SK-N-MC (cell line): ENCODE measurements at regions not wholly inside any gene's neighbourhood (a gene's known extent, or its start where the extent isn't known, plus 50 kb on each side); places are given as distances from the start of the nearest gene placed in this dataset.
"Not testable (repeated sequence)": the region's sequence is repeated elsewhere in the genome, so short reads cannot be mapped to it uniquely, and the experiment has no call there.

Experiments
- DNase-seq: peaks from one replicate; pipeline ENCODE4 v3.0.0-alpha.2; 2011; ENCODE audit warnings: low read depth, low spot score
- H3K27ac ChIP-seq: fragments of 200-600 bp; sonication (generic); 2 replicates; pipeline ENCODE4 v1.5.1; 2016; ENCODE audit warnings: mixed run types
- H3K36me3 ChIP-seq: fragments of 200-600 bp; sonication (generic); 2 replicates; pipeline ENCODE4 v1.6.1; 2017; ENCODE audit warnings: antibody characterized with exemption, low read length, mixed read lengths; ENCODE audit not compliant: insufficient read depth
- H3K4me3 ChIP-seq: fragments of 200-600 bp; sonication (generic); 2 replicates; pipeline ENCODE4 v1.5.1; 2016
- H3K9ac ChIP-seq: fragments of 200-600 bp; sonication (generic); 2 replicates; pipeline ENCODE4 v1.8.0; 2017; ENCODE audit warnings: mixed run types, mixed read lengths; ENCODE audit not compliant: insufficient read length
- H3K9me3 ChIP-seq: fragments of 200-600 bp; sonication (generic); 2 replicates; pipeline ENCODE4 v1.6.1; 2017; ENCODE audit warnings: low read depth, mild to moderate bottlenecking, antibody characterized with exemption, low read length, moderate library complexity, mixed read lengths
- EZH2 ChIP-seq: fragments of 200-600 bp; sonication (generic); IDR thresholded peaks from one replicate; pipeline ENCODE4 v1.6.1; 2017; ENCODE audit warnings: antibody characterized with exemption
- FOXP2 ChIP-seq: optimal IDR thresholded peaks from 2 replicates; pipeline ENCODE3; 2011; ENCODE audit warnings: mild to moderate bottlenecking, moderate library complexity; ENCODE audit not compliant: insufficient read depth; ENCODE audit errors: extremely low read length, control extremely low read depth
- POLR2AphosphoS5 ChIP-seq: IDR thresholded peaks from 2 replicates; pipeline ENCODE4 v1.6.1; 2012; ENCODE audit warnings: mild to moderate bottlenecking, low read depth, low read length, borderline replicate concordance

- H3K27ac ChIP-seq: no peak overlapping the region
- TF ChIP-seq POLR2AphosphoS5 (no peak), FOXP2 (no peak), EZH2 (no peak)
- no peak overlapping the region for H3K4me3 ChIP-seq
- no peaks in the 10 kb centered on the region for H3K9me3 ChIP-seq
- no peaks in the 10 kb centered on the region for H3K36me3 ChIP-seq
- DNase-seq: no peak
- H3K9ac ChIP-seq: no peak overlapping the region
These were observed 228.7 kb downstream of the KCNRG start for GRCh38 chr13:50243931-50244330.

- no peak overlapping the region for H3K9ac ChIP-seq
- no peak for DNase-seq
- H3K4me3 ChIP-seq: no peak overlapping the region
- H3K36me3 ChIP-seq: no peaks in the 10 kb centered on the region
- H3K27ac ChIP-seq: no peak overlapping the region
- TF ChIP-seq FOXP2: no peak
- TF ChIP-seq EZH2: no peak
- TF ChIP-seq POLR2AphosphoS5: no peak
- H3K9me3 ChIP-seq: no peaks in the 10 kb centered on the region
These were observed 229.1 kb downstream of the KCNRG start for GRCh38 chr13:50244355-50244712.

- H3K27ac ChIP-seq: no peak overlapping the region
- H3K4me3 ChIP-seq: no peak overlapping the region
- TF ChIP-seq FOXP2: no peak
- no peak for TF ChIP-seq EZH2
- no peak for TF ChIP-seq POLR2AphosphoS5
- H3K9me3 ChIP-seq: no peaks in the 10 kb centered on the region
- H3K9ac ChIP-seq: no peak overlapping the region
- no peaks in the 10 kb centered on the region for H3K36me3 ChIP-seq
- no peak for DNase-seq
These were observed 229.7 kb downstream of the KCNRG start for GRCh38 chr13:50244713-50245574.

GRCh38 chr13:50247223-50247622, 232.0 kb downstream of the KCNRG start:
- TF ChIP-seq EZH2 (no peak), POLR2AphosphoS5 (no peak), FOXP2 (no peak)
- Histone ChIP-seq H3K27ac (no peak overlapping the region), H3K9ac (no peak overlapping the region), H3K36me3 (no peaks in the 10 kb centered on the region), H3K9me3 (no peaks in the 10 kb centered on the region), H3K4me3 (no peak overlapping the region)
- no peak for DNase-seq

GRCh38 chr13:50248516-50249143, 233.4 kb downstream of the KCNRG start:
- H3K36me3 ChIP-seq: no peaks in the 10 kb centered on the region
- no peak for TF ChIP-seq FOXP2
- TF ChIP-seq EZH2: no peak
- TF ChIP-seq POLR2AphosphoS5: no peak
- DNase-seq: no peak
- no peaks in the 10 kb centered on the region for H3K9me3 ChIP-seq
- H3K27ac ChIP-seq: no peak overlapping the region
- no peak overlapping the region for H3K4me3 ChIP-seq
- no peak overlapping the region for H3K9ac ChIP-seq

- TF ChIP-seq EZH2 (no peak), FOXP2 (no peak), POLR2AphosphoS5 (no peak)
- H3K9ac ChIP-seq: no peak overlapping the region
- no peak overlapping the region for H3K27ac ChIP-seq
These were observed 233.9 kb downstream of the KCNRG start for GRCh38 chr13:50249144-50249521.

GRCh38 chr13:50250401-50250800, 235.2 kb downstream of the KCNRG start:
- no peak overlapping the region for H3K9ac ChIP-seq
- no peaks in the 10 kb centered on the region for H3K36me3 ChIP-seq
- no peak overlapping the region for H3K27ac ChIP-seq
- no peak for DNase-seq
- TF ChIP-seq POLR2AphosphoS5 (no peak), EZH2 (no peak), FOXP2 (no peak)
- H3K4me3 ChIP-seq: no peak overlapping the region
- H3K9me3 ChIP-seq: no peaks in the 10 kb centered on the region

More at GRCh38 chr13:50249144-50249521, 233.9 kb downstream of the KCNRG start:
- no peak for DNase-seq
- Histone ChIP-seq H3K4me3 (no peak overlapping the region), H3K36me3 (no peaks in the 10 kb centered on the region), H3K9me3 (no peaks in the 10 kb centered on the region)

GRCh38 chr13:50255639-50256038, 240.4 kb downstream of the KCNRG start:
- H3K27ac ChIP-seq: no peak overlapping the region
- H3K9ac ChIP-seq: no peak overlapping the region
- no peak for TF ChIP-seq FOXP2
- TF ChIP-seq EZH2: no peak
- TF ChIP-seq POLR2AphosphoS5: no peak
- no peak overlapping the region for H3K4me3 ChIP-seq
- no peaks in the 10 kb centered on the region for H3K36me3 ChIP-seq
- H3K9me3 ChIP-seq: no peaks in the 10 kb centered on the region
- no peak for DNase-seq

- not testable (repeated sequence) for H3K27ac ChIP-seq, DNase-seq, H3K4me3 ChIP-seq, H3K9ac ChIP-seq, H3K9me3 ChIP-seq, H3K36me3 ChIP-seq
These were observed 241.5 kb downstream of the KCNRG start for GRCh38 chr13:50256536-50257321.
